Astrocyte (in vitro differentiated cells and primary cell): ENCODE measurements at regions not wholly inside any gene's neighbourhood (a gene's known extent, or its start where the extent isn't known, plus 50 kb on each side); places are given as distances from the start of the nearest gene placed in this dataset.

Experiments used
- DNase-seq: peaks from one replicate; pipeline ENCODE4 v3.0.0-alpha.2; 2010; ENCODE audit warnings: low read depth
- FAIRE-seq: peaks from 2 replicates; lab custom pipeline; 2011; peaks lifted over from hg19 to GRCh38; lab: Jason Lieb, UNC
- H2AFZ ChIP-seq: 2 replicates; pipeline ENCODE4 v1.6.0; 2012; ENCODE audit warnings: low read depth, low read length, inconsistent platforms
- H3K27ac ChIP-seq: 2 replicates; pipeline ENCODE4 v1.5.1; 2011; ENCODE audit warnings: low read depth, low read length, inconsistent platforms
- H3K27me3 ChIP-seq: 2 replicates; pipeline ENCODE4 v1.6.0; 2011; ENCODE audit warnings: low read length, inconsistent platforms; ENCODE audit not compliant: insufficient read depth
- H3K36me3 ChIP-seq: 2 replicates; pipeline ENCODE4 v1.5.1; 2011; ENCODE audit warnings: low read length, inconsistent platforms; ENCODE audit not compliant: insufficient read depth
- H3K4me1 ChIP-seq: 2 replicates; pipeline ENCODE4 v1.5.1; 2011; ENCODE audit warnings: low read length, inconsistent platforms; ENCODE audit not compliant: insufficient read depth
- H3K4me2 ChIP-seq: 2 replicates; pipeline ENCODE4 v1.6.0; 2012; ENCODE audit warnings: low read length, inconsistent platforms
- H3K4me3 ChIP-seq: 2 replicates; pipeline ENCODE4 v1.5.1; 2011; ENCODE audit warnings: low read depth, mild to moderate bottlenecking, low read length, inconsistent platforms; ENCODE audit not compliant: insufficient read depth
- H3K79me2 ChIP-seq: 2 replicates; pipeline ENCODE4 v1.6.0; 2012; ENCODE audit warnings: mild to moderate bottlenecking, low read length, inconsistent platforms; ENCODE audit not compliant: insufficient read depth
- H3K9ac ChIP-seq: 2 replicates; pipeline ENCODE4 v1.6.0; 2012; ENCODE audit warnings: mild to moderate bottlenecking, low read length, inconsistent platforms
- H3K9me3 ChIP-seq: 2 replicates; pipeline ENCODE4 v1.5.1; 2012; ENCODE audit warnings: low read depth, mild to moderate bottlenecking, low read length, inconsistent platforms; ENCODE audit not compliant: insufficient read depth
- H4K20me1 ChIP-seq: 2 replicates; pipeline ENCODE4 v1.6.0; 2012; ENCODE audit warnings: low read length, inconsistent platforms; ENCODE audit not compliant: insufficient read depth
- H3K27ac Mint-ChIP-seq: one replicate; pipeline ENCODE4 v1.8.0; 2021; ENCODE audit warnings: mild to moderate bottlenecking, mixed read lengths; ENCODE audit not compliant: unreplicated experiment
- H3K27me3 Mint-ChIP-seq: one replicate; pipeline ENCODE4 v1.8.0; 2021; ENCODE audit warnings: low read depth, mixed read lengths; ENCODE audit not compliant: unreplicated experiment
- H3K36me3 Mint-ChIP-seq: one replicate; pipeline ENCODE4 v1.8.0; 2021; ENCODE audit warnings: low read depth, mixed read lengths; ENCODE audit not compliant: unreplicated experiment
- H3K4me1 Mint-ChIP-seq: one replicate; pipeline ENCODE4 v1.8.0; 2021; ENCODE audit warnings: low read depth, mixed read lengths; ENCODE audit not compliant: unreplicated experiment
- H3K4me3 Mint-ChIP-seq: one replicate; pipeline ENCODE4 v1.8.0; 2021; ENCODE audit warnings: mild to moderate bottlenecking, moderate library complexity, mixed read lengths; ENCODE audit not compliant: unreplicated experiment
- H3K9me3 Mint-ChIP-seq: one replicate; pipeline ENCODE4 v1.8.0; 2021; ENCODE audit warnings: mild to moderate bottlenecking, mixed read lengths; ENCODE audit not compliant: unreplicated experiment
- EZH2 ChIP-seq: IDR thresholded peaks from 2 replicates; pipeline ENCODE4 v1.6.1; 2012; ENCODE audit warnings: mild to moderate bottlenecking, low read length, inconsistent platforms; ENCODE audit not compliant: insufficient read depth
- TF ChIP-seq, protein P1 (sequence below): IDR thresholded peaks from 2 replicates; pipeline ENCODE4 v1.5.1; 2011; ENCODE audit warnings: low read depth, mild to moderate bottlenecking, inconsistent platforms, low read length, moderate library complexity; ENCODE audit not compliant: insufficient read depth

DNA sequence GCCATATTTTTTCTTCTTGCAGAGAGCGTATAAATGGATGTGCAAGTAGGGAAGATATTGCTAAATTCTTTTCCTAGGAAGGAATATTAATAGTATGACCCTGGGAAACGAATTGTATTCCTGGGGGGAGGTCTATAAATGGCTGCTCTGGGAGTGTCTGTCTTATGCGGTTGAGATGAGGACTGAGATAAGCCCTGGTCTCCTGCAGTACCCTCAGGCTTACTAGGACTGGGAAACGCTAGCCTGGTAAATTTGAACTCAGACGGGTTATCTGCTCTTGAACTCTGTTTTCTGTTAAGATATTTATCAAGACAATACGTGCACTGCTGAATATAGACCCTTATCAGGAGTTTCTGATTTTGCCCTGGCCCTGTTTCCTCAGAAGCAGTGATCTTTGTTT is 1126.4 kb upstream of the C9orf72 start:
- no peak overlapping the region for H3K27ac ChIP-seq
- no peak overlapping the region for H3K4me2 ChIP-seq
- H3K36me3 Mint-ChIP-seq = peaks cover 2% of the 10 kb centered on the region
- DNase-seq (no peak), FAIRE-seq (no peak)
- H3K9me3 ChIP-seq = no peaks in the 10 kb centered on the region
- TF ChIP-seq, protein P1, sequence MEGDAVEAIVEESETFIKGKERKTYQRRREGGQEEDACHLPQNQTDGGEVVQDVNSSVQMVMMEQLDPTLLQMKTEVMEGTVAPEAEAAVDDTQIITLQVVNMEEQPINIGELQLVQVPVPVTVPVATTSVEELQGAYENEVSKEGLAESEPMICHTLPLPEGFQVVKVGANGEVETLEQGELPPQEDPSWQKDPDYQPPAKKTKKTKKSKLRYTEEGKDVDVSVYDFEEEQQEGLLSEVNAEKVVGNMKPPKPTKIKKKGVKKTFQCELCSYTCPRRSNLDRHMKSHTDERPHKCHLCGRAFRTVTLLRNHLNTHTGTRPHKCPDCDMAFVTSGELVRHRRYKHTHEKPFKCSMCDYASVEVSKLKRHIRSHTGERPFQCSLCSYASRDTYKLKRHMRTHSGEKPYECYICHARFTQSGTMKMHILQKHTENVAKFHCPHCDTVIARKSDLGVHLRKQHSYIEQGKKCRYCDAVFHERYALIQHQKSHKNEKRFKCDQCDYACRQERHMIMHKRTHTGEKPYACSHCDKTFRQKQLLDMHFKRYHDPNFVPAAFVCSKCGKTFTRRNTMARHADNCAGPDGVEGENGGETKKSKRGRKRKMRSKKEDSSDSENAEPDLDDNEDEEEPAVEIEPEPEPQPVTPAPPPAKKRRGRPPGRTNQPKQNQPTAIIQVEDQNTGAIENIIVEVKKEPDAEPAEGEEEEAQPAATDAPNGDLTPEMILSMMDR = no peak
- no peak for TF ChIP-seq EZH2
- no peaks in the 10 kb centered on the region for H4K20me1 ChIP-seq
- H3K4me3 ChIP-seq = no peak overlapping the region
- no peak overlapping the region for H2AFZ ChIP-seq
- no peaks in the 10 kb centered on the region for H3K79me2 ChIP-seq
- H3K9ac ChIP-seq = no peak overlapping the region
- H3K4me1 Mint-ChIP-seq = no peaks in the 10 kb centered on the region
- no peaks in the 10 kb centered on the region for H3K27me3 Mint-ChIP-seq
- peaks cover 6% of the 10 kb centered on the region for H3K9me3 Mint-ChIP-seq
- H3K27ac Mint-ChIP-seq = no peak overlapping the region
- H3K36me3 ChIP-seq = no peaks in the 10 kb centered on the region
- no peaks in the 10 kb centered on the region for H3K4me1 ChIP-seq
- H3K4me3 Mint-ChIP-seq = no peak overlapping the region
- no peaks in the 10 kb centered on the region for H3K27me3 ChIP-seq

DNA sequence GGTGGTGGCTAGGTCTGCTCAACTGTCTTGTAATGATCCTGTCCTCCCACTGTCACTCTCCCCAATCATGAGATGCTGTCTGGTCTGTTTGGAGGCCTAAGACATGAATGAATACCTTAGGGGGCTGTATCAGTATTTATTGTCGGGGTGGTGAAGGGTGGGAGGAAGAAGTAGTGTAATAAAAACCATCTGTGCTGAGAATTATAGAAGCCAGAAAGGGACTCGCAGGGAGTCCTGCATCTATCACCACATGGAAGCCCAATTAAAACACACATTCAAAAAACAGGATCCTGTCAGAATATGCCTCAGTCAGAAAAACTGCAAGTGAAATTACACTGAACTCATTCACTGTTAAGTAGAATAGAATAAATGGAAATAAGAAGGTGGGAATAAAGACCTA is 1134.3 kb upstream of the C9orf72 start:
- no peaks in the 10 kb centered on the region for H3K4me1 Mint-ChIP-seq
- no peaks in the 10 kb centered on the region for H4K20me1 ChIP-seq
- no peaks in the 10 kb centered on the region for H3K27me3 ChIP-seq
- TF ChIP-seq EZH2 = no peak
- TF ChIP-seq, protein P1 = no peak
- no peak overlapping the region for H3K4me3 Mint-ChIP-seq
- no peaks in the 10 kb centered on the region for H3K27me3 Mint-ChIP-seq
- H3K27ac Mint-ChIP-seq = no peak overlapping the region
- H3K9ac ChIP-seq = no peak overlapping the region
- H3K9me3 Mint-ChIP-seq = no peaks in the 10 kb centered on the region
- no peak for DNase-seq
- FAIRE-seq = no peak
- H2AFZ ChIP-seq = no peak overlapping the region
- H3K9me3 ChIP-seq = no peaks in the 10 kb centered on the region
- H3K36me3 ChIP-seq = no peaks in the 10 kb centered on the region
- no peak overlapping the region for H3K27ac ChIP-seq
- no peak overlapping the region for H3K4me2 ChIP-seq
- no peaks in the 10 kb centered on the region for H3K79me2 ChIP-seq
- no peak overlapping the region for H3K4me3 ChIP-seq
- H3K4me1 ChIP-seq = no peaks in the 10 kb centered on the region
- H3K36me3 Mint-ChIP-seq = no peaks in the 10 kb centered on the region

DNA sequence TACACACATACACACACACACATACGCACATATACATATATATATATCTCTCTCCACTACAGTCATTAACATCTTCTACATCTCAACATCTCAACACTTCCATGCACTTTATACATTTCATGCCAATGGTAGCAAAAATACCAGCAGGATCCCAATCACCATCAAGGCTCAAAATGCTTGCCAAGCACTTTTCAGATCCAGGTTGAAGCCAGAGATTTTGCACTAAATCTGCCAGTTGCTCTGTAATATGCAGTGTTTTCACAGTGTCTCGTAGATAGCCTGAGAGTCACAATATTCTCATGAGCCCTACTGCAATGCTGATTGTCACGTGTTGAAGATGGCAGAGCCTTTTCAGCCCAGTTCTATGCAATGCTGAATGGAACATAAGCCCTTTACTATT is 1140.9 kb upstream of the C9orf72 start:
- H4K20me1 ChIP-seq = no peaks in the 10 kb centered on the region
- no peak overlapping the region for H3K27ac Mint-ChIP-seq
- H3K9me3 Mint-ChIP-seq = no peaks in the 10 kb centered on the region
- H3K27me3 ChIP-seq = no peaks in the 10 kb centered on the region
- H3K4me3 Mint-ChIP-seq = no peak overlapping the region
- no peak for TF ChIP-seq EZH2
- TF ChIP-seq, protein P1 = no peak
- H3K4me3 ChIP-seq = no peak overlapping the region
- no peak overlapping the region for H3K4me2 ChIP-seq
- no peaks in the 10 kb centered on the region for H3K79me2 ChIP-seq
- H3K9me3 ChIP-seq = no peaks in the 10 kb centered on the region
- no peaks in the 10 kb centered on the region for H3K4me1 ChIP-seq
- H3K4me1 Mint-ChIP-seq = no peaks in the 10 kb centered on the region
- H2AFZ ChIP-seq = no peak overlapping the region
- H3K36me3 ChIP-seq = no peaks in the 10 kb centered on the region
- DNase-seq = no peak
- H3K27me3 Mint-ChIP-seq = no peaks in the 10 kb centered on the region
- FAIRE-seq = no peak
- H3K36me3 Mint-ChIP-seq = no peaks in the 10 kb centered on the region
- no peak overlapping the region for H3K9ac ChIP-seq
- no peak overlapping the region for H3K27ac ChIP-seq
